HG03039 (cell line): ENCODE measurements at regions not wholly inside any gene's neighbourhood (a gene's known extent, or its start where the extent isn't known, plus 50 kb on each side); places are given as distances from the start of the nearest gene placed in this dataset.

Source experiments
- ATAC-seq: cut with Tn5 transposase; IDR thresholded peaks from one replicate; pipeline ENCODE4 v1.9.1; 2021; ENCODE audit warnings: mild to moderate bottlenecking, moderate library complexity; ENCODE audit not compliant: unreplicated experiment

DNA sequence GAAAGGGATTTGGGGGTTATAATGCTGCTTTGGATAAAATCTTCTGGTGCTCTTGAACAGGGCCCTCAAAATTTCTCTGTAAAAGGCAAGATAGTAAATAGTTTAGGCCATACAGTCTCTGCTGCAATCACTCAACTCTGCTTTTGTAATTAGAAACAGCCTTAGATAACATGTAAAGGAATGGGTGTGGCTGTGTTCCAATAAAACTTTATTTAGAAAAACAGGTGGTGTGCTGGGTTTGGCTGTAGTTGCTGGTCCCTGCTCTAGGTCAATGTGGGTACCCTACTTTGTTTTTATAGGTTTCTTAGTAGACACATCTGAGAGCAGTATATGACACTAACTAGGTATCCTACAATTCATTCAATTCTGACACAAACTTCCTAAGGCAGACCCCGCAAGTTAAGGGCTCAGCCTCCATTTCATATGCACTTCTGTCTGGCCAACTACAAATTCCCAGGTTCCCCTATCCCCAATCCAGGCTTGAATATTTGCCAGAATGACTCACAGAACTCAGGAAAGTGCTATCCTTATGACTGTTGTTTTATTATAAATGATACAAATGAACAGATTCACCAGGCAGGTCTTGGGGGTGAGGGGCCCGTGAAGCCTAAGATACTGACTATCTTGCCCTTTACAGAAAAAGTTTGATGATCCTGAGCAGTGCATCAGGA is 349.9 kb downstream of the RPS24 start:
- no peak for ATAC-seq

DNA sequence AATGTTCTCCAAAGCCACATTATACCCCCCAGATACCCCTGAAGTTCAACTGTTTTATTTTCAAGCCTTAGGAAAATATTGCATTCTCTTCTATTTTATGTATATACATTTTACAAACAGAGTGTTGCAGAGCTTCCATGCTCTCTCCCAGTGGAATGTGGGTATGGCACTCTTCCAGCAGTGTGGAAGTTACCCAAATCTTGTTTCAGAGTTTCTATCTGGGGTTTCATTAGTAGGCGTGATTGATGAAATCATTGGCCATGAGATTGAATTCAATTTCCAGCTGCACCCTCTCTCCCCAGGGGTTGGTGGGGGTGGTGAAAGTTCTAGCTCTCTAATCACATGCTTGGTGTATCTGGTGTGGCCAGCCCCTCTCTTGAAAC is 350.4 kb downstream of the RPS24 start:
- ATAC-seq, result no peak

- no peak for ATAC-seq
Measured at GRCh38 chr10:78385599-78385998, 351.9 kb downstream of the RPS24 start.

- ATAC-seq, result no peak
Measured at GRCh38 chr10:78386509-78386908, 352.8 kb downstream of the RPS24 start.

GRCh38 chr10:78388331-78389050 is 354.8 kb downstream of the RPS24 start:
- no peak for ATAC-seq

GRCh38 chr10:78389419-78389818 is 355.8 kb downstream of the RPS24 start:
- ATAC-seq, result no peak

GRCh38 chr10:78390051-78390450 is 356.4 kb downstream of the RPS24 start:
- no peak for ATAC-seq

- no peak for ATAC-seq
Measured at GRCh38 chr10:78390817-78391216, 357.2 kb downstream of the RPS24 start.

GRCh38 chr10:78391585-78391984 is 357.9 kb downstream of the RPS24 start:
- no peak for ATAC-seq

DNA sequence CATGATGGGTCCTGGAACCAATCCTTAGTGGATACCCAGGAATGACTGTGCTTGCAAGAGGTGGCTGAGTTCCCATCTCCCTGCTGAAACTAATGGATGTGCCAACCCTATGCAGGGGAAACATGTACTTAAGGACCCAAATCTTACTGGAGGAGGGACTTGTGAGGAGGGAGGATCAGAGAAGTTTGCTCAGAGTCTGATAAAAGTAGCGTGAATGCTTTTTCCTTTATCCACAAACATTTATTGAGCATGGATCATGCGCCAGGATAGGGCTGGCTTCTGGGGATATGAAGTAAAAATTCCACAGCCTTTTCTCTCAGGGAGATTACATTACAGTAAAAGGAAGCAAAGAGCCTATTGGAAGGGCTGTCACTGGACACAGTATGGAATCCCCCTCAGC is 358.5 kb downstream of the RPS24 start:
- no peak for ATAC-seq

DNA sequence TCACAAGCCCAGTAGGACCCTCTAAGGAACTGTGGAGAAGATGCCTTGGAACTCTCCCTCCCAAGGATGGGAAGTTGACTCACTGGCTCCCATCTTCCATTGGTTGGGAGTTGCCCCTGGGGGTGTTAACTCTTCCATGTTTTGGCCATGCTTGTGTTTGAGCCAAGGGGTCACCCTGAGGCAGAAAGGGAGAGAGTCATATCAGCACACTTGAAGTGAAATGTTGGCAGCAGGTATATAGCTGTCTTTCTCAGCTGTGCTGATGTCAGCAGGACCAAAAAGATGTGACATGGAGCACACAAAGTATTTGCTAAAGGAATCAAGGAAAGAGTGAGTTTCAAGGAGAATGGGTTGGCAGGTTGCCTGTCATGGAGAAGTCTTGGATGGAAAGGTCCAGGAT is 359.4 kb downstream of the RPS24 start:
- ATAC-seq, result no peak

DNA sequence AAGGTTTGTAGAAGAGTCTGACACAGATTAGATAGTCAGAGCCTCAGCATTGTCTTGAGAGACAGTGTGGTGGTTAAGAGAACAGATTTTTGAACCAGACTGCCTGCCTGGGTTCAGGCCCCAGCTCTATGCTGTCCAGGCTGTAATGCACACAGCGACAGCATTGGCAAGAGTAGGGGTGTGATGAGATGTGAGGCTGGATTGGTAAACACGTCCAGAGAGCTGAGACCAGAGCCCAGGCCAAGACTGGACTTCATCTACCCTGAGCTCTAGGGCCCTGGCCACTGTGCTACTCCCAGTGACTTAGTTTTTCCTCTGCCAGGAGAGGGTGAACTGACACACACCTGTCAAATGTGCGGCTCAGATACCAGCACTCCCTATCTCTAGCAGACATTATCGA is 360.4 kb downstream of the RPS24 start:
- no peak for ATAC-seq

DNA sequence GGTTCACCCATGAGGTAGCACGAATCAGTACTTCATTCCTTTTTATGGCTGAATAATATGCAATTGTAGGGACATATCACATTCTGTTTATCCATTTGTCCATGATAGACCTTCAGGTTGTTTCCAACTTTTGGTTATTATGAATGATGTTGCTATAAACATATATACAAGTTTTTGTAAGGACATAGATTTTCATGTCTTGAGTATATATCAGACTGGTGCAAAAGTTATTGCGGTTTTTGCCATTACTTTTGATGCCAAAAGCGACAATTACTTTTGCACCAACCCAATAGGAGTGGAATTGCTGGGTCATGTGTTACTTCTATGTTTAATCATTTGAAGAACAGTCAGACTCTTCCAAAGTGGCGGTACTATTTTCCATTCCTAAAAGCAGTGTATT is 361.5 kb downstream of the RPS24 start:
- ATAC-seq, result no peak

GRCh38 chr10:78396754-78397153 is 363.1 kb downstream of the RPS24 start:
- no peak for ATAC-seq

DNA sequence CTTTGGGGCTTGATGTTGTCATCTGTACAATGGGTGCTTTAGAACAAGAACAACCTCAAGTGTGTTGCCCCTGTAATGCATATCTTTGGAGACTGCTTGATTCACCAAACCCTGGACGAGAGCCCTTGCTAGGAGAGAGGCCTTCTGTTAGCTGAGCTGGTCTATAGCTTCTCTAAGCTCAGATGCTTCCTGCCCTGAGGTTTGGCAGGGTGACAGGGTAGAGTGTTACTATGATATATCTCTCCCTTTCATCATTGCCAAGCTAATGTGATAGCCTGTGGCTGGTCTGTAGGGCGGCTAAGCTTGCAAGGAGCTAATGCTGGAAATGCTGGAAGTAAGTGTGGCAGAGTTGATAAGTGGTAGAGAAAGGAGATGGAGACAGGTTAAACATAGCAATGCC is 364.1 kb downstream of the RPS24 start:
- no peak for ATAC-seq

DNA sequence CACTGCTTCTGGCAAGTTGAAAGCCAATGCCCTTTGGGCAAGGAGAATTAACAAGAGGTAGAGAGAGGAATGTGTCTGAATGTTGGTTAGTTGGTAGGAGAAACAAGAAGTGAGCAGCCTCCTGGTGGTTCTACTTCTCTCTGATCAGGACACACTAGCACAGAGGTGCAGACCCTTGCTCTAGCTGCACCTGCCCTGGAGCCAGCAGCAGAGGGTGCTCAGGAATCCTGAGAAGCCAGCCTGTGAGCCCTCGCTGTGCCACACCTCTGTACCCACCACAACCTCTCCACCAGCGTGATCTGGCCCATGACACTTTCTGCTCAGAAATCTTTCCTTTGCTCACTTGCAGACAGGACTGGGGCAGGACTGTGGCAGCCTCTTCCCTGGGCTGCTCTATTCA is 364.7 kb downstream of the RPS24 start:
- no peak for ATAC-seq

DNA sequence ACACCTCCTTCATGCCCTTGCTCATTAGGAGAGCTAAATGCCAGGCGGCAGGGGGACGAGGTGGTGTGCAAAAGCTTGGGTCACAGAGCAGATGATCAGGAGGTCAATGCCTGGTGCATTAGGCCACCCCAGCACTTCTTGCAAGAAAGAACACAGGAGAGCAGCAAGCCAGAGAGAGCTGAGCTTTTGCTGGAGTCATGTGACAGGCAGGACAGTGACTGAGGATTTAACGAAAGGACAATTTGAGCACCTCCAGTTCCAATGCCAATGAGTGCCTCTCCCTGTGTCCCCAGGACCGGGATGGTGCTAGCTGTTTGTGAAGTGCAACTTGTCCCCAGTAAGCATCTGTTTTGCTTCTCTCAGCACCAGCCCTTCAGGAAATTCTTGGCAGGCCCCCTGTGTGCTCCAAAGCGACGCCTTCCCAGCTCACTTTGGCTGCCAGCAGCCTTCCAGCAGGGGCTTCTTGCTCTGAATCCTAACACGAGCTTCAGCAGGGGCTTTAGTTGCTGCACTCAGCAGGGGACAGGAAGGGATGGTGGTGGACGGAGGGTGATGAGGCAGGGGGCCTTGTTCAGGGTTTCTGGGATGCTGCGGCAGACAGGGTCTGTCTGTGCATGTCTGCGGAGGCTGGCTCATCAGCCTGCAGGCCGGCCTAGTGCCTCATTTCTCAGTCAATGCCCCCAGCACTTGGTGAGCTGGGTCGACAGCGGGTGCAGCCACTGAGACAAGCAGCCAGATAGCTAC is 368.1 kb downstream of the RPS24 start:
- no peak for ATAC-seq

DNA sequence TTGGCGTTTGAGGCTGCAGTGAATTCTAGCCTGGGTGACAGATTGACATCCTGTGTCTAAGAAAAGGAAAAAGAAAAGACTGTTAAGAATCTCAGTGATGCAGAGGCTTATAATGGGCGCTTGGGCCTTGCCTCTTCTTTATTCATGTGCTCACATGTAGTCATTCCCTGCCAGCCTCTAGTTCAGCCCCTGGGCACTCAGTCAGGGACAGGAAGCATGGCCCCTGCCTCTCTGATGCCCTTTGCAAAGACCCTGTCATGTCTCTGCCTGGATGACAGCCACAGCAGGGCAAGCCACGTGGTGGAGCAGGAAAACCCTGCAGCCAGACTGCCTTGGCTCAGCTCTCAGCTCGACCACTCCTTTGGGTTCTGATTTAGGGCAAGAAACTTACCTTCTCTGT is 368.9 kb downstream of the RPS24 start:
- ATAC-seq, result no peak

DNA sequence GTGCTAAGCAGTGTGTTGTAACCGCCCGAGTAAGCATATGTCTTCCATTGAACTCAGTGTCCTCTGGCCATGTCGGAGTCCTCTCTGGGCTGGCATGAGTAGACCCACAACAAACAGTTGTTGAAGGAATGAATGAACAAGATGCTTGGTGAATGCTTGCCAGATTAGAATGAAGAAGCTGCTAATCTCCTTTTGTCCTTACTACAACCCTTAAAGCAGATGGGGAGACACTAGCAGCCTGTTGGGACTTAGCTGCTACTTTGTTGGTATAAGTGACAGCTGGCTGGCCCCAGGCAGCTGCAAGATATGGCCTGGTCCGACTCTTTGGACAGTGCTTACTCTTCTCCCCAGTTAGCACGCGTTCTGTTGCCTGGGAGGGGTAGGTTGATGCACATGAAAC is 370.1 kb downstream of the RPS24 start:
- ATAC-seq, result no peak

GRCh38 chr10:78404296-78404695 is 370.6 kb downstream of the RPS24 start:
- ATAC-seq, result no peak

DNA sequence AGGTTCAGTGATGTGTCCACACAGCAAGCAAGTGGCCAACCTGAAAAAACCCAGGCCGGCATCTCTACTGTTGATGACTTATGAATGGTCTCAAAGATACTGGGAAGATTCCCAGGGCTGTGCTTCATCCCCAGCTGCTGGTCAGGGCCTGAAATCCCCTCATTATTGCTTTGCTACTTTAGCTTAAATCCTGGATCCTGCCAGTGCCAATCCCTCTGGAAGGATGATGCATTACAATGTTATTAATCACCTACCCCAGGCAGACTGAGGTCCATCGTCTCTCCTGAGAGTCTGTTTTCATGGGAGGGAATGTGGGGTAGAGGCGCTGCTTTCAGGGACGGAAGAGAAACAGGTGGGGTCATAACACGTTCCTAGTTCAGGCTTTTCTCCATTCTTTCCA is 371.6 kb downstream of the RPS24 start:
- ATAC-seq, result no peak

DNA sequence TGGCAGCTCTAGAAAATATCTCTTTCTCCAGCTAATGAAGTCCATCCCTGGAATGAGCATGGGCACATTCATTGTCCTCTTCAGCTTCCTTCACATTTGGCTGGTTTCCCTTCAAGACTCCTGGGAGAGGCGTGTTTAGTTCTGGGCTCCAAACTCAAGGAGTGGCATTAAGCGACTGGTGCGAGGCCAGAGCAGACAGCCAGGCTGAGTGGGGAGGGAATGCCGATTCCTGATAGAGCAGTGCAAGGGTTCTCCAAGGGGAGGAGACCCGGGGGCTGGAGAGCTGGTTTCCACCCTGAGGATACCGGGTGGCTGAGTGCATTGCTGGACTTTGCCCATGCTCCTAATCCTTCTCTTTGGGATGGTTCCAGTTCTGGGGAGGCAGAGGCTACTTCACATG is 372.1 kb downstream of the RPS24 start:
- no peak for ATAC-seq
